Mesenchymal stem cell (in vitro differentiated cells and primary cell): ENCODE measurements at regions not wholly inside any gene's neighbourhood (a gene's known extent, or its start where the extent isn't known, plus 50 kb on each side); places are given as distances from the start of the nearest gene placed in this dataset.

Source experiments
- DNase-seq: peaks from one replicate; pipeline ENCODE4 v3.0.0-alpha.2; 2013
- H2AFZ ChIP-seq: one replicate; pipeline ENCODE4 v1.6.1; 2013; ENCODE audit warnings: low read depth, mild to moderate bottlenecking, control low read depth, inconsistent platforms, low read length, moderate library complexity
- H2AK5ac ChIP-seq: 2 replicates; pipeline ENCODE4 v1.6.1; 2013; ENCODE audit warnings: low read length, moderate library complexity, mild to moderate bottlenecking, inconsistent platforms; ENCODE audit not compliant: severe bottlenecking
- H2BK120ac ChIP-seq: one replicate; pipeline ENCODE4 v1.6.1; 2013; ENCODE audit warnings: low read depth, mild to moderate bottlenecking, inconsistent platforms, low read length, moderate library complexity
- H2BK12ac ChIP-seq, 2 experiments: one replicate each; pipeline ENCODE4 v1.6.1; 2013; ENCODE audit warnings: inconsistent platforms in 2 of 2, low read length in 2 of 2, mild to moderate bottlenecking in 2 of 2, moderate library complexity in 2 of 2, control low read depth in 1 of 2
- H2BK15ac ChIP-seq: one replicate; pipeline ENCODE4 v1.6.1; 2013; ENCODE audit warnings: mild to moderate bottlenecking, low read depth, inconsistent platforms; ENCODE audit not compliant: poor library complexity, severe bottlenecking
- H2BK5ac ChIP-seq: 2 replicates; pipeline ENCODE4 v1.6.1; 2013; ENCODE audit warnings: low read depth, mild to moderate bottlenecking, low read length, control low read depth, inconsistent platforms; ENCODE audit not compliant: poor library complexity, severe bottlenecking
- H3K14ac ChIP-seq, 2 experiments: one replicate each; pipeline ENCODE4 v1.6.1; 2013; ENCODE audit warnings: inconsistent platforms in 2 of 2, low read length in 2 of 2, control low read depth in 1 of 2, mild to moderate bottlenecking in 1 of 2, moderate library complexity in 1 of 2
- H3K18ac ChIP-seq, 2 experiments: one replicate each; pipeline ENCODE4 v1.6.1; 2013; ENCODE audit warnings: inconsistent platforms in 2 of 2, low read length in 2 of 2, control low read depth in 1 of 2, low read depth in 1 of 2, mild to moderate bottlenecking in 1 of 2
- H3K23ac ChIP-seq, 2 experiments: one replicate each; pipeline ENCODE4 v1.6.1; 2013; ENCODE audit warnings: inconsistent platforms in 2 of 2, low read length in 2 of 2, mild to moderate bottlenecking in 2 of 2, moderate library complexity in 2 of 2, control low read depth in 1 of 2
- H3K27ac ChIP-seq: 2 replicates; pipeline ENCODE4 v1.5.1; 2013; ENCODE audit warnings: mild to moderate bottlenecking, moderate library complexity, low read length, control low read depth, inconsistent platforms; ENCODE audit not compliant: poor library complexity, severe bottlenecking
- H3K27me3 ChIP-seq, 2 experiments: 2 replicates each; pipeline versions ENCODE4 v1.6.1 to v1.7.0; 2013; ENCODE audit warnings: low read length in 2 of 2, mild to moderate bottlenecking in 2 of 2, moderate library complexity in 2 of 2, control low read depth in 1 of 2, inconsistent platforms in 1 of 2; ENCODE audit not compliant: control insufficient read depth in 1 of 2, insufficient read depth in 1 of 2
- H3K36me3 ChIP-seq, 2 experiments: 2 replicates each; pipeline versions ENCODE4 v1.6.1 to v1.7.0; 2013; ENCODE audit warnings: low read length in 2 of 2, control low read depth in 1 of 2, inconsistent platforms in 1 of 2, low read depth in 1 of 2, mild to moderate bottlenecking in 1 of 2; ENCODE audit not compliant: insufficient read depth in 2 of 2, control insufficient read depth in 1 of 2
- H3K4ac ChIP-seq, 2 experiments: one replicate each; pipeline ENCODE4 v1.6.1; 2013; ENCODE audit warnings: inconsistent platforms in 2 of 2, low read length in 2 of 2, mild to moderate bottlenecking in 2 of 2, moderate library complexity in 2 of 2, control low read depth in 1 of 2, low read depth in 1 of 2
- H3K4me1 ChIP-seq: 2 replicates; pipeline ENCODE4 v1.6.1; 2013; ENCODE audit warnings: low read depth, low read length, control low read depth; ENCODE audit not compliant: control insufficient read depth, insufficient read depth
- H3K4me2 ChIP-seq: 2 replicates; pipeline ENCODE4 v1.6.1; 2013; ENCODE audit warnings: low read length, mild to moderate bottlenecking, inconsistent platforms; ENCODE audit not compliant: poor library complexity, severe bottlenecking
- H3K4me3 ChIP-seq, 2 experiments: 2 replicates each; pipeline versions ENCODE4 v1.5.1 to v1.7.0; 2013; ENCODE audit warnings: low read length in 2 of 2, mild to moderate bottlenecking in 2 of 2, control low read depth in 1 of 2, low read depth in 1 of 2; ENCODE audit not compliant: insufficient read depth in 1 of 2
- H3K79me1 ChIP-seq: replicated peaks from 2 replicates; pipeline ENCODE4 v1.6.1; 2013; ENCODE audit warnings: mild to moderate bottlenecking, control low read depth, low read length, inconsistent platforms; ENCODE audit not compliant: poor library complexity, severe bottlenecking
- H3K9ac ChIP-seq: 2 replicates; pipeline ENCODE4 v1.7.0; 2013; ENCODE audit warnings: mild to moderate bottlenecking, low read length, moderate library complexity
- H3K9me3 ChIP-seq: 2 replicates; pipeline ENCODE4 v1.7.0; 2013; ENCODE audit warnings: mild to moderate bottlenecking, low read length; ENCODE audit not compliant: control insufficient read depth
- H4K8ac ChIP-seq: one replicate; pipeline ENCODE4 v1.6.1; 2013; ENCODE audit warnings: inconsistent platforms, mild to moderate bottlenecking, low read length, moderate library complexity
- H4K91ac ChIP-seq: one replicate; pipeline ENCODE4 v1.6.1; 2013; ENCODE audit warnings: mild to moderate bottlenecking, low read length, inconsistent platforms
- WGBS: methylation state at CpG from one replicate; pipeline ENCODE4 v1.1.7; 2013; ENCODE audit warnings: mixed read lengths; 5-methylcytosine and 5-hydroxymethylcytosine counted together

GRCh38 chr5:155368490-155368889, 354.9 kb downstream of the KIF4B start:
- WGBS = 43% methylated on average over 1 of the region's 1 CpG

DNA sequence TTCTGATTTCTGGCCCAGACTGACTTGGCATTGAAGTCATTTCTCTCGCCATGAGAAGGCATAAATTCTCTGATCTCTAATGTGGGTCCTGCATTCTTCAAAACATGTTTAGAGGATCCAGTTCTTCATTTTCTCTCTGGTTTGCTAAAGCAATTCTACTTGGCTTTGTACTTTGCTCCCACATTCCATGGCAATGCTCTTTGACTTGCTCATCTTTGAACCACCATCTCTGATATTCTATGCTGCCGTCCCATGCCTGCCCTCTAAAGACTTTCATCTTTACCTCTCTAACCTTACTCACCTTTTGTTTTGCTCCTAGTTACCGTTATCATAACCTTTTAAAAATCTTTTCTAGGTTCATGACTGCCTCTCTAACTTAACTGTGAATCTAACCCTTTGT, 366.9 kb downstream of the KIF4B start:
- no peak overlapping the region for H2BK120ac ChIP-seq
- H3K36me3 ChIP-seq = no peaks in the 10 kb centered on the region
- no peak overlapping the region for H3K9ac ChIP-seq
- no peaks in the 10 kb centered on the region for H3K4me1 ChIP-seq
- H3K14ac ChIP-seq = no peak overlapping the region
- H2BK12ac ChIP-seq = no peak overlapping the region
- H2AK5ac ChIP-seq = no peak overlapping the region
- no peak overlapping the region for H3K18ac ChIP-seq
- peaks cover 9% of the 10 kb centered on the region for H3K9me3 ChIP-seq
- DNase-seq = no peak
- no peak overlapping the region for H3K4me3 ChIP-seq
- no peak overlapping the region for H2BK5ac ChIP-seq
- H3K27me3 ChIP-seq = no peaks in the 10 kb centered on the region
- H2AFZ ChIP-seq = no peak overlapping the region
- no peak overlapping the region for H3K23ac ChIP-seq
- no peaks in the 10 kb centered on the region for H3K79me1 ChIP-seq
- no peak overlapping the region for H3K4me2 ChIP-seq
- H4K91ac ChIP-seq = no peak overlapping the region
- no peak overlapping the region for H3K4ac ChIP-seq
- 75% methylated on average over 3 of the region's 3 CpGs for WGBS
- no peak overlapping the region for H4K8ac ChIP-seq
- H3K27ac ChIP-seq = no peak overlapping the region
- no peak overlapping the region for H2BK15ac ChIP-seq

More at GRCh38 chr5:155368490-155368889, 354.9 kb downstream of the KIF4B start:
- H2AFZ ChIP-seq = no peak overlapping the region
- no peak overlapping the region for H3K9ac ChIP-seq
- no peak overlapping the region for H2BK15ac ChIP-seq
- no peak overlapping the region for H3K4me3 ChIP-seq
- H2BK12ac ChIP-seq = no peak overlapping the region
- no peaks in the 10 kb centered on the region for H3K79me1 ChIP-seq
- no peak overlapping the region for H2BK5ac ChIP-seq
- DNase-seq = no peak
- no peak overlapping the region for H3K14ac ChIP-seq
- H2BK120ac ChIP-seq = no peak overlapping the region
- H2AK5ac ChIP-seq = no peak overlapping the region
- H3K18ac ChIP-seq = no peak overlapping the region
- no peak overlapping the region for H3K23ac ChIP-seq
- no peak overlapping the region for H4K8ac ChIP-seq
- no peak overlapping the region for H3K4ac ChIP-seq
- H3K36me3 ChIP-seq = no peaks in the 10 kb centered on the region
- no peaks in the 10 kb centered on the region for H3K9me3 ChIP-seq
- H3K4me2 ChIP-seq = no peak overlapping the region
- H3K27ac ChIP-seq = no peak overlapping the region
- no peaks in the 10 kb centered on the region for H3K27me3 ChIP-seq
- H4K91ac ChIP-seq = no peak overlapping the region
- H3K4me1 ChIP-seq = no peaks in the 10 kb centered on the region

GRCh38 chr5:155381654-155382053, 368.1 kb downstream of the KIF4B start:
- Histone ChIP-seq H2AFZ (no peak overlapping the region), H3K4me3 (no peak overlapping the region), H3K9ac (no peak overlapping the region), H2BK120ac (no peak overlapping the region), H3K9me3 (peaks cover 9% of the 10 kb centered on the region), H3K14ac (no peak overlapping the region), H3K18ac (no peak overlapping the region), H2AK5ac (no peak overlapping the region), H3K23ac (no peak overlapping the region), H4K8ac (no peak overlapping the region), H3K27me3 (no peaks in the 10 kb centered on the region), H2BK15ac (no peak overlapping the region), H3K4me2 (no peak overlapping the region), H3K4ac (no peak overlapping the region), H2BK5ac (no peak overlapping the region), H3K27ac (no peak overlapping the region), H2BK12ac (no peak overlapping the region), H3K79me1 (no peaks in the 10 kb centered on the region), H3K36me3 (no peaks in the 10 kb centered on the region), H4K91ac (no peak overlapping the region), H3K4me1 (no peaks in the 10 kb centered on the region)
- no peak for DNase-seq

DNA sequence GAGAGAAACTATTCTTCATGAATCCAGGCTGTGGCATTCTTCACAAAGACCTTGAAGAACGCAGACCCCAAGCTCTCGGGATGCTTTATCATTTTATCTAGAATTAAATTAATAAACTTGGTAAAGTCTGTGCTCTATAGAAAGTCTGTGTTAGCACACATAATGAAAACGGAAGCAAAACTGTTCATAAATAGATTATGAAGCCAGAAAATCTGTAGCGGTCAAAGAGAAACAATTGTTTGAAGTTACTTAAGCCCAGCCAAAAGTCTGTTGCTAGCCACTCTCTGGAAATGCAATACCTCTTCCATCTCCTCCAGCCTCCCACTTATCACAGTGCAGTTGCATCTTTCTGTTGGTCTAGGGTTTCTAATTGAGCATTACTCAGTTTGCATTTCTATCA, 375.9 kb downstream of the KIF4B start:
- Histone ChIP-seq H3K18ac (no peak overlapping the region), H3K79me1 (no peaks in the 10 kb centered on the region), H3K14ac (no peak overlapping the region), H3K4ac (no peak overlapping the region), H3K23ac (no peak overlapping the region), H3K9ac (no peak overlapping the region), H3K4me3 (no peak overlapping the region), H2AFZ (no peak overlapping the region), H4K91ac (no peak overlapping the region), H3K36me3 (no peaks in the 10 kb centered on the region), H3K4me1 (no peaks in the 10 kb centered on the region), H3K27ac (no peak overlapping the region), H3K27me3 (no peaks in the 10 kb centered on the region), H3K9me3 (peaks cover 6% of the 10 kb centered on the region), H4K8ac (no peak overlapping the region), H3K4me2 (no peak overlapping the region), H2BK15ac (no peak overlapping the region), H2AK5ac (no peak overlapping the region), H2BK12ac (no peak overlapping the region), H2BK120ac (no peak overlapping the region), H2BK5ac (no peak overlapping the region)
- WGBS = 64% methylated on average over 2 of the region's 4 CpGs
- DNase-seq = no peak
